Gastroesophageal sphincter (tissue), 3 donors: ENCODE measurements at regions not wholly inside any gene's neighbourhood (a gene's known extent, or its start where the extent isn't known, plus 50 kb on each side); places are given as distances from the start of the nearest gene placed in this dataset.

ENCODE experiments used
- CTCF ChIP-seq, 4 experiments: fragments of 200-600 bp in 2 of 4; fragments of 450-650 bp in 2 of 4; sonication (generic) in 1 of 4; IDR thresholded peaks; one replicate each; pipeline ENCODE4 v1.5.1; 2017 to 2019; ENCODE audit warnings: antibody characterized with exemption in 4 of 4, mild to moderate bottlenecking in 2 of 4, moderate library complexity in 2 of 4
- POLR2A ChIP-seq, 2 donors: fragments of 450-650 bp; IDR thresholded peaks; one replicate each; pipeline ENCODE4 v1.6.1; 2017; ENCODE audit warnings: antibody characterized with exemption in 2 of 2, mild to moderate bottlenecking in 2 of 2, moderate library complexity in 1 of 2
- POLR2AphosphoS5 ChIP-seq: sonication (generic); formaldehyde crosslinking; IDR thresholded peaks from one replicate; pipeline ENCODE4 v1.6.1; 2017; ENCODE audit warnings: antibody characterized with exemption

- TF ChIP-seq CTCF (IDR thresholded peaks at IDR 0.05) (no peak), POLR2AphosphoS5 (no peak), POLR2A (IDR thresholded peaks at IDR 0.05) (no peak)
Measured at GRCh38 chr11:10934293-10934860, 76.5 kb upstream of the ZBED5 start.
